ENCODE measurements at regions not wholly inside any gene's neighbourhood (a gene's known extent, or its start where the extent isn't known, plus 50 kb on each side); places are given as distances from the start of the nearest gene placed in this dataset.

DNA sequence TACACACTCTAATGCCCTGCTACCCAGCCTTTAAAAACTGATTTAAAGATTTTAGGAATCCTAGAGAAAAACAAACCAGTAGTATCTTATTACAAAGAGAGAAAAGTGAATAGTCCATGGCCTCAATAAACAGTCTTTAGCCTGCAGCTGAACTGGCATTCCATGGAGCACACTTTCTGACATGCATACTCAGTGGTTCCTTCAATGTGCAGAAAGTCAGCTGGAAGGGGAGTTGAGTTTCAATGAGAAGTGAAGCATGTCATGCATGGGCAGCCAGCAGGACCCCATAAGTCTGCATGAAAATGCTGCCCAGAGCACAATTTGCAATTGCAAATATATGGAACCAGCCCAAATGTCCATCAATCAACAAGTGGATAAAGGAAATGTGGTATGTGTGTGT, 273.7 kb downstream of the UQCRFS1 start:
- H3K36me3 Mint-ChIP-seq (ENCODE audit: low read depth) = no peaks in the 10 kb centered on the region
- POLR2A ChIA-PET = no interaction called here

DNA sequence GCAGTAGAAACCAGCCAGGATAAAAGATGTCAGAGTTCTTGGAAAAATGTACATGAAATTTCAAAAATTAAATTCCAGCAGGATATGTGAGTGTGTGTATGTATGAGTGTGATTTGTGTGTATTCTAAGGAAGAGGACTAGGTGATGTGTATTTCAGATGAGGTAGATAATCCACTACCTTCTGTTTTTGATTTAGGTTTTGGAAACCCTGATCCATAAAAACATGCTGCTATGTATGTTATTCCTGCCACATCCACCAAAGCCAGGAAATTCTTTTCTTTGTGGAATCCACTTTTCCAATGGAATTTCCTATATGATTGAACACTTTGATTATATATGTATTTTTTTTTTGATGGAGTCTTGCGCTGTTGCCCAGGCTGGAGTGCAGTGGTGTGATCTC, 276.9 kb downstream of the UQCRFS1 start:
- H3K9me3 Mint-ChIP-seq (ENCODE audit: low read depth) = peaks cover 2% of the 10 kb centered on the region
- CTCF ChIA-PET = no interaction called here
- no peak for ATAC-seq
- no peak overlapping the region for H3K4me3 Mint-ChIP-seq
- intact Hi-C loops (cut with DNase I, micrococcal nuclease) = no loop called here
- DNase-seq = no peak
- POLR2A ChIA-PET = no interaction called here
- peaks cover 2% of the 10 kb centered on the region for H3K27me3 Mint-ChIP-seq
- no peak overlapping the region for H3K27ac Mint-ChIP-seq
- no peaks in the 10 kb centered on the region for H3K4me1 Mint-ChIP-seq
- H3K36me3 Mint-ChIP-seq (ENCODE audit: low read depth) = no peaks in the 10 kb centered on the region

More for the DNA sequence above, 273.7 kb downstream of the UQCRFS1 start:
- H3K27ac Mint-ChIP-seq = no peak overlapping the region
- peaks cover 2% of the 10 kb centered on the region for H3K9me3 Mint-ChIP-seq (ENCODE audit: low read depth)
- H3K4me1 Mint-ChIP-seq = no peaks in the 10 kb centered on the region
- no peak overlapping the region for H3K4me3 Mint-ChIP-seq
- ATAC-seq = no peak
- CTCF ChIA-PET = no interaction called here
- intact Hi-C loops (cut with DNase I, micrococcal nuclease) = no loop called here
- no peaks in the 10 kb centered on the region for H3K27me3 Mint-ChIP-seq
- no peak for DNase-seq

- POLR2A ChIA-PET = no interaction called here
- no peak for ATAC-seq
- no peaks in the 10 kb centered on the region for H3K4me1 Mint-ChIP-seq
Observed at GRCh38 chr19:28934631-28935030, 278.3 kb downstream of the UQCRFS1 start.

GRCh38 chr19:28933039-28933438, 279.9 kb downstream of the UQCRFS1 start:
- no peak overlapping the region for H3K27ac Mint-ChIP-seq
- no peaks in the 10 kb centered on the region for H3K36me3 Mint-ChIP-seq (ENCODE audit: low read depth)
- intact Hi-C loops (cut with DNase I, micrococcal nuclease) = no loop called here
- DNase-seq (no peak), ATAC-seq (no peak)
- no peak overlapping the region for H3K4me3 Mint-ChIP-seq
- H3K9me3 Mint-ChIP-seq (ENCODE audit: low read depth) = peaks cover 2% of the 10 kb centered on the region
- H3K27me3 Mint-ChIP-seq = peaks cover 7% of the 10 kb centered on the region
- CTCF ChIA-PET = interaction anchor here (1.2 kb wide), 1 partner anchor 12 kb away, joined by 3 read pairs; no protein-coding TSS in a partner anchor
- no peaks in the 10 kb centered on the region for H3K4me1 Mint-ChIP-seq
- POLR2A ChIA-PET = no interaction called here

More at GRCh38 chr19:28934631-28935030, 278.3 kb downstream of the UQCRFS1 start:
- Mint-ChIP-seq H3K9me3 (ENCODE audit: low read depth) (peaks cover 2% of the 10 kb centered on the region), H3K27me3 (peaks cover 4% of the 10 kb centered on the region), H3K27ac (no peak overlapping the region), H3K36me3 (ENCODE audit: low read depth) (no peaks in the 10 kb centered on the region), H3K4me3 (no peak overlapping the region)
- no peak for DNase-seq
- intact Hi-C loops (cut with DNase I, micrococcal nuclease) = no loop called here
- CTCF ChIA-PET = no interaction called here

GRCh38 chr19:28932446-28932845, 280.5 kb downstream of the UQCRFS1 start:
- H3K4me1 Mint-ChIP-seq = no peaks in the 10 kb centered on the region
- CTCF ChIA-PET = interaction anchor here (1.2 kb wide), 2 partner anchors 13 to 17 kb away, joined by 3 to 4 read pairs; no protein-coding TSS in a partner anchor
- peaks cover 8% of the 10 kb centered on the region for H3K27me3 Mint-ChIP-seq
- DNase-seq (no peak), ATAC-seq (no peak)
- peaks cover 2% of the 10 kb centered on the region for H3K9me3 Mint-ChIP-seq (ENCODE audit: low read depth)
- no peaks in the 10 kb centered on the region for H3K36me3 Mint-ChIP-seq (ENCODE audit: low read depth)
- POLR2A ChIA-PET = no interaction called here
- intact Hi-C loops (cut with DNase I, micrococcal nuclease) = no loop called here
- no peak overlapping the region for H3K27ac Mint-ChIP-seq
- H3K4me3 Mint-ChIP-seq = no peak overlapping the region

GRCh38 chr19:28929006-28929405, 283.9 kb downstream of the UQCRFS1 start:
- H3K4me1 Mint-ChIP-seq = no peaks in the 10 kb centered on the region
- DNase-seq = no peak
- H3K27me3 Mint-ChIP-seq = peaks cover 8% of the 10 kb centered on the region
- intact Hi-C loops (cut with DNase I, micrococcal nuclease) = no loop called here
- no peak overlapping the region for H3K27ac Mint-ChIP-seq
- no peaks in the 10 kb centered on the region for H3K9me3 Mint-ChIP-seq (ENCODE audit: low read depth)
- H3K4me3 Mint-ChIP-seq = no peak overlapping the region
- ChIA-PET CTCF (no interaction called here), POLR2A (no interaction called here)
- no peaks in the 10 kb centered on the region for H3K36me3 Mint-ChIP-seq (ENCODE audit: low read depth)
- ATAC-seq = no peak

- H3K27me3 Mint-ChIP-seq = peaks cover 8% of the 10 kb centered on the region
- no peaks in the 10 kb centered on the region for H3K9me3 Mint-ChIP-seq (ENCODE audit: low read depth)
- no peak for DNase-seq
- POLR2A ChIA-PET = no interaction called here
- no peak for ATAC-seq
- H3K4me3 Mint-ChIP-seq = no peak overlapping the region
- CTCF ChIA-PET = interaction anchor here (1.2 kb wide), 1 partner anchor 11 kb away, joined by 3 read pairs; no protein-coding TSS in a partner anchor
- no peaks in the 10 kb centered on the region for H3K36me3 Mint-ChIP-seq (ENCODE audit: low read depth)
- no peaks in the 10 kb centered on the region for H3K4me1 Mint-ChIP-seq
- intact Hi-C loops (cut with DNase I, micrococcal nuclease) = no loop called here
- H3K27ac Mint-ChIP-seq = no peak overlapping the region
Observed at GRCh38 chr19:28927456-28927855, 285.5 kb downstream of the UQCRFS1 start.

- Mint-ChIP-seq H3K9me3 (ENCODE audit: low read depth) (no peaks in the 10 kb centered on the region), H3K27ac (no peak overlapping the region), H3K27me3 (peaks cover 5% of the 10 kb centered on the region), H3K4me1 (no peaks in the 10 kb centered on the region), H3K36me3 (ENCODE audit: low read depth) (no peaks in the 10 kb centered on the region), H3K4me3 (no peak overlapping the region)
- POLR2A ChIA-PET = no interaction called here
- CTCF ChIA-PET = no interaction called here
- DNase-seq (no peak), ATAC-seq (no peak)
- intact Hi-C loops (cut with DNase I, micrococcal nuclease) = no loop called here
Observed at GRCh38 chr19:28920269-28921066, 292.5 kb downstream of the UQCRFS1 start.

GRCh38 chr19:28917621-28918020, 295.3 kb downstream of the UQCRFS1 start:
- Mint-ChIP-seq H3K27me3 (peaks cover 5% of the 10 kb centered on the region), H3K4me1 (no peaks in the 10 kb centered on the region), H3K27ac (no peak overlapping the region), H3K4me3 (no peak overlapping the region), H3K9me3 (ENCODE audit: low read depth) (no peaks in the 10 kb centered on the region), H3K36me3 (ENCODE audit: low read depth) (no peaks in the 10 kb centered on the region)
- ChIA-PET POLR2A (no interaction called here), CTCF (no interaction called here)
- no peak for ATAC-seq
- intact Hi-C loops (cut with DNase I, micrococcal nuclease) = no loop called here
- no peak for DNase-seq

GRCh38 chr19:28915737-28916460, 297.1 kb downstream of the UQCRFS1 start:
- Mint-ChIP-seq H3K27ac (no peak overlapping the region), H3K4me3 (no peak overlapping the region), H3K27me3 (peaks cover 2% of the 10 kb centered on the region), H3K36me3 (ENCODE audit: low read depth) (no peaks in the 10 kb centered on the region), H3K4me1 (no peaks in the 10 kb centered on the region), H3K9me3 (ENCODE audit: low read depth) (no peaks in the 10 kb centered on the region)
- no peak for ATAC-seq
- intact Hi-C loops (cut with DNase I, micrococcal nuclease) = no loop called here
- ChIA-PET POLR2A (no interaction called here), CTCF (interaction anchor here (0.6 to 1.4 kb wide), 2 partner anchors 11 to 16 kb away, joined by 3 to 4 read pairs; no protein-coding TSS in a partner anchor)
- DNase-seq = no peak

- Mint-ChIP-seq H3K4me3 (no peak overlapping the region), H3K36me3 (ENCODE audit: low read depth) (no peaks in the 10 kb centered on the region), H3K27ac (no peak overlapping the region), H3K9me3 (ENCODE audit: low read depth) (no peaks in the 10 kb centered on the region), H3K27me3 (no peaks in the 10 kb centered on the region), H3K4me1 (no peaks in the 10 kb centered on the region)
- intact Hi-C loops (cut with DNase I, micrococcal nuclease) = no loop called here
- DNase-seq = no peak
- ATAC-seq = no peak
- CTCF ChIA-PET = interaction anchor here (1.4 kb wide), 1 partner anchor 17 kb away, joined by 4 read pairs; no protein-coding TSS in a partner anchor
- POLR2A ChIA-PET = no interaction called here
Observed at GRCh38 chr19:28915202-28915601, 297.7 kb downstream of the UQCRFS1 start.

DNA sequence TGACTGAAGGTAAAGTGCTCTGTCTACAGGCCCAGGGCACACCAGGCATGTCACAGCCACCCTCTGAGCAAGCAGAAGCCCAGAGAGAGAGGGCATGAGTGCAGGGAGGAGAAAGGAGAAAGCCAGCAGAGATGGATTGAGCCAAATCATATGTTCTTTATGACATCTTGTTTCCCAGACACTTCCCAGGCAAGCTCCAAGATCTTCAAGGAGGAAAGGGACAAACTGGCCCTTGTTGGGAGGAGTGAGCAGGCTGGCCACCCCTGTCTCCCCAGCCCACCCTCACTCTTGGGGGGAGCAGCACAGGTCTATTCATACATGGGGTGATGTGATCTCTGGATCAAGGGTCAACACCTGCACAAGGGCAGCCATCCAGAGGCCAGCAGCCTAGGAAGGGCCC, 298.8 kb downstream of the UQCRFS1 start:
- no peaks in the 10 kb centered on the region for H3K27me3 Mint-ChIP-seq
- H3K36me3 Mint-ChIP-seq (ENCODE audit: low read depth) = no peaks in the 10 kb centered on the region
- no peak overlapping the region for H3K4me3 Mint-ChIP-seq
- H3K27ac Mint-ChIP-seq = no peak overlapping the region
- H3K4me1 Mint-ChIP-seq = no peaks in the 10 kb centered on the region
- intact Hi-C loops (cut with DNase I, micrococcal nuclease) = no loop called here
- DNase-seq (no peak), ATAC-seq (no peak)
- H3K9me3 Mint-ChIP-seq (ENCODE audit: low read depth) = no peaks in the 10 kb centered on the region
- CTCF ChIA-PET = no interaction called here
- POLR2A ChIA-PET = no interaction called here
